ENCODE measurements at regions not wholly inside any gene's neighbourhood (a gene's known extent, or its start where the extent isn't known, plus 50 kb on each side); places are given as distances from the start of the nearest gene placed in this dataset.
"Not testable (repeated sequence)": the region's sequence is repeated elsewhere in the genome, so short reads cannot be mapped to it uniquely, and the experiment has no call there.

DNA sequence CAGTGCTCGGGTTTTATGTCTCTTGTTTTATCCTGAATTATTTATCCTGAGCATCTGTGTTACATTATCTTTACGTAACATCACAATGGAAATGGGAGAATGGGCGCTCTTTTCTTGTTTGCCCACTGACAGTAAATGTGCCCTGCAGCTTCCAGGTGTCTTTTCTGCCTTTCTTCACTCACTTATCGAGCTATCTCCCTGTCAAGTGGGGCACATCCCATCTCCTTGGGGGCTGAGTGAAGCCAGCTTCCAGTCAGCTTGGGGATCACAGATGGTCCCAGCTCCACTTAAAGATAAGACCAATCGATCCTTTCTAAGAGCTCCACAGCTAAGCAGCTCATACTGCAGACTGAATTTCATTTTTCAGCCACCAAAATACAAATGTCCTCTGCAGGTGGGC lies 125.8 kb downstream of the KBTBD8 start:
- DNase-seq (ENCODE audit: low read depth, low spot score), result no peak
- TF ChIP-seq, protein P1, sequence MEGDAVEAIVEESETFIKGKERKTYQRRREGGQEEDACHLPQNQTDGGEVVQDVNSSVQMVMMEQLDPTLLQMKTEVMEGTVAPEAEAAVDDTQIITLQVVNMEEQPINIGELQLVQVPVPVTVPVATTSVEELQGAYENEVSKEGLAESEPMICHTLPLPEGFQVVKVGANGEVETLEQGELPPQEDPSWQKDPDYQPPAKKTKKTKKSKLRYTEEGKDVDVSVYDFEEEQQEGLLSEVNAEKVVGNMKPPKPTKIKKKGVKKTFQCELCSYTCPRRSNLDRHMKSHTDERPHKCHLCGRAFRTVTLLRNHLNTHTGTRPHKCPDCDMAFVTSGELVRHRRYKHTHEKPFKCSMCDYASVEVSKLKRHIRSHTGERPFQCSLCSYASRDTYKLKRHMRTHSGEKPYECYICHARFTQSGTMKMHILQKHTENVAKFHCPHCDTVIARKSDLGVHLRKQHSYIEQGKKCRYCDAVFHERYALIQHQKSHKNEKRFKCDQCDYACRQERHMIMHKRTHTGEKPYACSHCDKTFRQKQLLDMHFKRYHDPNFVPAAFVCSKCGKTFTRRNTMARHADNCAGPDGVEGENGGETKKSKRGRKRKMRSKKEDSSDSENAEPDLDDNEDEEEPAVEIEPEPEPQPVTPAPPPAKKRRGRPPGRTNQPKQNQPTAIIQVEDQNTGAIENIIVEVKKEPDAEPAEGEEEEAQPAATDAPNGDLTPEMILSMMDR (IDR thresholded peaks at IDR 0.05; ENCODE audit: low read depth, low read length), result no peak
- in situ Hi-C loops (cut with HindIII; ENCODE audit: low sequenced_read_pairs), result no loop called here
- no peak overlapping the region for H3K4me3 ChIP-seq (ENCODE audit: low read depth, low read length)

DNA sequence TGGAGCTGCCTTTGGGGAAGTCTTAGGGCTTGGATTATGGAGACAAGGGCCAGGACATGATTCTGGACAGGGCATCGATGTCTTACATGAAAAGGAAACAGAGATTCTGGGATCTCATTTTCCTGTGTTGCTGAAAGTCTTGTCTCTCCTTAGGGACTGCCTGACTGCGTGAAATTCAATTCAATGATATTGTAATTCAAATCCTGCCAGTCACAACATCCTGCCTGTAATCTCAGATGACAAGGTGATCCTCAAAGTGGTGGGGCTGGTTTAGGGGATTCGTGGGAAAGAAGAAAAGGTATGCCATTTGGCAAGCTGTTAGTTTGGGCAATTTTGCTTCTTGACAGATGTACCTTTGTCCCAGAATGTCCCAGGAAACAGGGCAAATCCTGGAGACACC lies 129.1 kb downstream of the KBTBD8 start:
- H3K4me3 ChIP-seq (ENCODE audit: low read depth, low read length), result no peak overlapping the region
- TF ChIP-seq, protein P1 (IDR thresholded peaks at IDR 0.05; ENCODE audit: low read depth, low read length), result no peak
- no peak for DNase-seq (ENCODE audit: low read depth, low spot score)
- in situ Hi-C loops (cut with HindIII; ENCODE audit: low sequenced_read_pairs), result no loop called here

DNA sequence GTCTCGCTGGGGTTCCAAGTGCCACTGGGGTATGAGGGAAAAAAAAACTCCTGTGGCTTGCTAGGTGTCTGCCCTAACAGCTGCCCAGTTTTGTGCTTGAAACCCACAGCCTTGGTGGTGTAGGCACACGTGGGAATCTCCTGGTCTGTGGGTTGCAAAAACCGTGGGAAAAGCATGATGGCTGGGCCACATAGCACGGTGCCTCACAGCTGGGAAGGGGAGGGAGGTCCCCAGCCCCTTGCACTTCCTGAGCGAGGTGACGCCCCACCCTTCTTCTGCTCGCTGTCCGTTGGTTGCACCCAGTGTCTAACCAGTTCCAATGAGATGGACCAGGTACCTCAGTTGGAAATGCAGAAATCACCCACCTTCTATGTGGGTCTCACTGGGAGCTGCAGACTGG lies 144.3 kb downstream of the KBTBD8 start:
- no peak overlapping the region for H3K4me3 ChIP-seq (ENCODE audit: low read depth, low read length)
- DNase-seq (ENCODE audit: low read depth, low spot score), result no peak
- in situ Hi-C loops (cut with HindIII; ENCODE audit: low sequenced_read_pairs), result no loop called here
- TF ChIP-seq, protein P1 (IDR thresholded peaks at IDR 0.05; ENCODE audit: low read depth, low read length), result no peak

DNA sequence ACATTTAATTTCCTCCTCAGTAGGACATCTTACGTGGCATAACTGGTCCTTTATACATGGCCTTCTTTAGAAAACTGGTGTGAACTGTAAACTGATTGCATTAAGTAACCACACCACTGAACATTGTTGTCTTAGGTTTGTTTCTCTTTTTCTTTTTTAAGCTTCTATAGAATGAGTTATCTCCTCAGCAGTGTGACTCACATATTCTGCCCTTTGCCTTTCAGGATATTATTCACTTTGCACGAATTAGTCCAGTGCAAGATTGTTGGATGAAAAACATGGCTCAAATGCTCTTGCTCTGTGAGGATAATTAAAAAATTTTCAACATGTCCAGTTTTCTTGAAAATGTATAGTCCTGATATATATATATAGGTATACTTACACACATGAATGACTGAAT lies 147.6 kb downstream of the KBTBD8 start:
- no peak for DNase-seq (ENCODE audit: low read depth, low spot score)
- in situ Hi-C loops (cut with HindIII; ENCODE audit: low sequenced_read_pairs), result no loop called here
- TF ChIP-seq, protein P1 (IDR thresholded peaks at IDR 0.05; ENCODE audit: low read depth, low read length), result no peak
- H3K4me3 ChIP-seq (ENCODE audit: low read depth, low read length), result no peak overlapping the region

DNA sequence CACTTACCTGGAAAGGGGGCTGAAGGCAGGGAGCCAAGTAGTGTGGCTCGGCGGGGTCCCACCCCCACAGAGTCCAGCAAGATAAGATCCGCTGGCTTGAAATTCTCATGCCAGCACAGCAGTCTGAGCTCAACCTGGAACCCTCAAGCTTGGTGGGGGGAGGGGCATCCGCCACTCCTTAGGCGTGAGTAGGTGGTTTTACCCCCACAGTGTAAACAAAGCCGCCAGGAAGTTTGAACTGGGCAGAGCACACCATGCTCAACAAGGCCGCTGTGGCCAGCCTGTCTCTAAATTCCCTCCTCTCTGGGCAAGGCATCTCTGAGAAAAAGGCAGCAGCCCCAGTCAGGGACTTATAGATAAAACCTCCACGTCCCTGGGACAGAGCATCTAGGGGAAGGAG lies 156.3 kb downstream of the KBTBD8 start:
- no peak overlapping the region for H3K4me3 ChIP-seq (ENCODE audit: low read depth, low read length)
- TF ChIP-seq, protein P1 (IDR thresholded peaks at IDR 0.05; ENCODE audit: low read depth, low read length), result no peak
- in situ Hi-C loops (cut with HindIII; ENCODE audit: low sequenced_read_pairs), result no loop called here
- no peak for DNase-seq (ENCODE audit: low read depth, low spot score)

DNA sequence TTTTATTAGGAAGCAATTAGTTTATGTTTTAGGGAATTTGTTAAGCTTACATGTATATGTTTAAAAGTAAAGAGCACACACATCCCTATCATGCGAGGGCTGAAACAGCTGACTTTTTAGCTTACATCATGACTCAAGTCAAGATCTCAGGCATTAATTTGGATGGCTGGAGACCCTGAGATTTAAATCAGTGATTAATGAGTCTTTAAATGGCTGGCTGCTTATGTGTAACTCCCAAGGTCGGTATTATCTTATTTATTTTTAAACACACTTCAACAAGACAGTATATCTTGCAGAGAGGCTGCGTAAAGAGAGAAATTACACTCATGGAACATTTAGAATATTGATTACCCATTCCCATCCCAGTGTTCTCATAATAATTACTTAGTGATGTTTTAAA lies 169.4 kb downstream of the KBTBD8 start:
- TF ChIP-seq, protein P1 (IDR thresholded peaks at IDR 0.05; ENCODE audit: low read depth, low read length), result no peak
- in situ Hi-C loops (cut with HindIII; ENCODE audit: low sequenced_read_pairs), result no loop called here
- DNase-seq (ENCODE audit: low read depth, low spot score), result no peak
- H3K4me3 ChIP-seq (ENCODE audit: low read depth, low read length), result no peak overlapping the region

DNA sequence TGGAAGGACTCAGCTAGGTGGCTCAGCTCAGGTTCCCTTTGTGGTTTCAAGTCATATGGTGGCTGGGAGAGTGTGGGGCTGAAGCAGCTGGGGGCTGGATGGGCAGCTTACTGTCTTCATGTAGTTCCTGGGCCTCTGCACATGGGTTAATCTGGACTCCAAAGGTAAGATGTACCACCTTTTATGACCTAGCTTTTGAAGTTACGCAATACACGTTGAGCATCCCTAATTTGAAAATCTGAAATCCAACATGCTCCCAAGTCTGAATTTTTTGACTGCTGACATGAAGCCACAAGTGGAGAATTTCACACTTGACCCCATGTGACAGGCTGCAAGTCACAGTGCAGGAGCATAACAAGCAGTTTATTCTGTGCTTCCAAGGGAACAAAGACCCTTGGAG lies 173.7 kb downstream of the KBTBD8 start:
- TF ChIP-seq, protein P1 (IDR thresholded peaks at IDR 0.05; ENCODE audit: low read depth, low read length), result no peak
- H3K4me3 ChIP-seq (ENCODE audit: low read depth, low read length), result no peak overlapping the region
- no peak for DNase-seq (ENCODE audit: low read depth, low spot score)
- in situ Hi-C loops (cut with HindIII; ENCODE audit: low sequenced_read_pairs), result no loop called here

DNA sequence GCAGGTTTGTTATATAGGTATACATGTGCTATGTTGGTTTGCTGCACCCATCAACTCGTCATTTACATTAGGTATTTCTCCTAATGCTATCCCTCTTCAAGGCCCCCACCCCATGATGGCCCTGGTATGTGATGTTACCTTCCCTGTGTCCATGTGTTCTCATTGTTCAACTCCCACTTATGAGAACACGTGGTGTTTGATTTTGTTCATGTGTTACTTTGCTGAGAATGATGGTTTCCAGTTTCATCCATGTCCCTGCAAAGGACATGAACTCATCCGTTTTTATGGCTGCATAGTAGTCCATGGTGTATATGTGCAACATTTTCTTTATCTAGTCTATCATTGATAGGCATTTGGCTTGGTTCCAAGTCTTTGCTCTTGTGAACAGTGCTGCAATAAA lies 175.0 kb downstream of the KBTBD8 start:
- H3K4me3 ChIP-seq (ENCODE audit: low read depth, low read length); in situ Hi-C loops (cut with HindIII; ENCODE audit: low sequenced_read_pairs); DNase-seq (ENCODE audit: low read depth, low spot score): not testable (repeated sequence)

Data from astrocyte of the spinal cord (primary cell).